Testis (tissue), 2 donors: ENCODE measurements at regions not wholly inside any gene's neighbourhood (a gene's known extent, or its start where the extent isn't known, plus 50 kb on each side); places are given as distances from the start of the nearest gene placed in this dataset.

ENCODE experiments used
- DNase-seq: peaks from one replicate; pipeline ENCODE4 v3.0.0-alpha.2; 2019
- H3K27ac ChIP-seq, 2 donors: fragments of 200-600 bp; sonication (generic); one replicate each; pipeline ENCODE4 v1.5.1; 2019
- H3K27me3 ChIP-seq: fragments of 200-600 bp; sonication (generic); one replicate; pipeline ENCODE4 v1.5.1; 2019
- H3K36me3 ChIP-seq: fragments of 200-600 bp; sonication (generic); one replicate; pipeline ENCODE4 v1.5.1; 2017; ENCODE audit warnings: low read depth; ENCODE audit errors: missing control alignments
- H3K4me1 ChIP-seq: fragments of 200-600 bp; sonication (generic); one replicate; pipeline ENCODE4 v1.5.1; 2019
- H3K4me3 ChIP-seq, 2 donors: fragments of 200-600 bp; sonication (generic); one replicate each; pipeline ENCODE4 v1.5.1; 2017 to 2019
- H3K9me3 ChIP-seq: fragments of 200-600 bp; sonication (generic); one replicate; pipeline ENCODE4 v1.5.1; 2017
- CTCF ChIP-seq, 3 experiments: fragments of 450-650 bp in 2 of 3; fragments of 200-600 bp in 1 of 3; sonication (generic) in 1 of 3; IDR thresholded peaks; one replicate each; pipeline ENCODE4 v1.5.1; 2016 to 2019; ENCODE audit warnings: antibody characterized with exemption in 3 of 3, mild to moderate bottlenecking in 2 of 3, moderate library complexity in 1 of 3
- POLR2A ChIP-seq: fragments of 450-650 bp; IDR thresholded peaks from one replicate; pipeline ENCODE4 v1.6.1; 2017; ENCODE audit warnings: antibody characterized with exemption, mild to moderate bottlenecking, moderate library complexity
- WGBS, 2 donors: methylation state at CpG; one replicate each; pipeline ENCODE4 v1.1.5; 2018; 5-methylcytosine and 5-hydroxymethylcytosine counted together
- intact Hi-C: fragments of 100-400 bp; cut with DNase I; formaldehyde crosslinking; loops from one replicate; pipeline ENCODE4 v1.15.1; 2023; ENCODE audit warnings: low total_unique reads

GRCh38 chr13:39259371-39260140, 221.3 kb downstream of the NHLRC3 start:
- Histone ChIP-seq H3K27ac (no peak overlapping the region), H3K4me1 (no peaks in the 10 kb centered on the region), H3K36me3 (no peaks in the 10 kb centered on the region), H3K27me3 (no peaks in the 10 kb centered on the region), H3K4me3 (no peak overlapping the region), H3K9me3 (no peaks in the 10 kb centered on the region)
- 40 to 50% methylated on average over 2 of the region's 2 CpGs for WGBS, 2 donors
- intact Hi-C loops: loop anchor here (10.0 kb wide), 1 partner anchor 115 kb away; no protein-coding TSS in a partner anchor
- no peak for DNase-seq
- no peak for TF ChIP-seq POLR2A
- TF ChIP-seq CTCF (IDR thresholded peaks at IDR 0.05): no peak

GRCh38 chr13:39263033-39263432, 224.8 kb downstream of the NHLRC3 start:
- no peaks in the 10 kb centered on the region for H3K27me3 ChIP-seq
- intact Hi-C loops: no loop called here
- DNase-seq: peak; percentile 63
- H3K27ac ChIP-seq: no peak overlapping the region
- TF ChIP-seq CTCF (IDR thresholded peaks at IDR 0.05): peak; percentile 49 to 66 (median 60)
- no peak for TF ChIP-seq POLR2A
- no peaks in the 10 kb centered on the region for H3K4me1 ChIP-seq
- 10 to 31% methylated on average over 1 of the region's 1 CpG for WGBS, 2 donors
- H3K36me3 ChIP-seq: no peaks in the 10 kb centered on the region
- no peaks in the 10 kb centered on the region for H3K9me3 ChIP-seq
- no peak overlapping the region for H3K4me3 ChIP-seq

GRCh38 chr13:39263531-39263930, 225.3 kb downstream of the NHLRC3 start:
- Histone ChIP-seq H3K9me3 (no peaks in the 10 kb centered on the region), H3K4me3 (no peak overlapping the region), H3K27ac (no peak overlapping the region), H3K36me3 (no peaks in the 10 kb centered on the region), H3K4me1 (no peaks in the 10 kb centered on the region), H3K27me3 (no peaks in the 10 kb centered on the region)
- 65 to 80% methylated on average over 2 of the region's 2 CpGs for WGBS, 2 donors
- intact Hi-C loops: no loop called here
- DNase-seq: no peak
- TF ChIP-seq POLR2A (no peak), CTCF (IDR thresholded peaks at IDR 0.05) (no peak)

GRCh38 chr13:39266426-39266825, 228.2 kb downstream of the NHLRC3 start:
- intact Hi-C loops: no loop called here
- Histone ChIP-seq H3K36me3 (no peaks in the 10 kb centered on the region), H3K4me3 (no peak overlapping the region), H3K27me3 (no peaks in the 10 kb centered on the region), H3K27ac (no peak overlapping the region), H3K9me3 (no peaks in the 10 kb centered on the region), H3K4me1 (no peaks in the 10 kb centered on the region)
- TF ChIP-seq POLR2A: no peak
- no peak for DNase-seq

GRCh38 chr13:39268398-39268797, 230.1 kb downstream of the NHLRC3 start:
- intact Hi-C loops: no loop called here
- WGBS, 2 donors: 54 to 82% methylated on average over 3 of the region's 3 CpGs

More at GRCh38 chr13:39268398-39268797, 230.1 kb downstream of the NHLRC3 start:
- Histone ChIP-seq H3K4me3 (no peak overlapping the region), H3K36me3 (no peaks in the 10 kb centered on the region), H3K27me3 (no peaks in the 10 kb centered on the region), H3K27ac (no peak overlapping the region), H3K4me1 (no peaks in the 10 kb centered on the region), H3K9me3 (no peaks in the 10 kb centered on the region)
- no peak for TF ChIP-seq POLR2A
- no peak for TF ChIP-seq CTCF (IDR thresholded peaks at IDR 0.05)
- no peak for DNase-seq
